SK-N-SH (cell line): ENCODE measurements at regions not wholly inside any gene's neighbourhood (a gene's known extent, or its start where the extent isn't known, plus 50 kb on each side); places are given as distances from the start of the nearest gene placed in this dataset.

Experiments used
- CTCF ChIA-PET: fragments of 300-600, 350-600 bp; formaldehyde crosslinking; extraction: SDS; loops from one replicate; lab custom pipeline; 2021; lab: Yijun Ruan, JAX
- POLR2A ChIA-PET: fragments of 350-600 bp; sonication (Branson Sonifier 250); formaldehyde crosslinking; extraction: SDS; loops from one replicate; lab custom pipeline; 2020; ENCODE audit warnings: antibody characterized with exemption, inconsistent platforms; lab: Yijun Ruan, JAX
- DNase-seq: peaks from one replicate; pipeline ENCODE4 v3.0.0; 2012
- H2AFZ ChIP-seq: fragments of 200-600 bp; sonication (generic); 2 replicates; pipeline ENCODE4 v1.8.1; 2016; ENCODE audit warnings: antibody characterized with exemption, mild to moderate bottlenecking, low read depth
- H3F3A ChIP-seq: fragments of 200-600 bp; sonication (generic); replicated peaks from 2 replicates; pipeline ENCODE3; 2016; ENCODE audit warnings: antibody characterized with exemption, mild to moderate bottlenecking; ENCODE audit not compliant: insufficient read depth
- H3K27ac ChIP-seq, 2 experiments: fragments of 200-500 bp in 1 of 2; fragments of 200-600 bp in 1 of 2; sonication (Bioruptor generic) in 1 of 2; sonication (generic), shearing (Covaris generic) in 1 of 2; 2 replicates each; pipeline versions ENCODE4 v1.5.1 to v1.6.1; 2014 to 2016; ENCODE audit warnings: low read depth in 2 of 2, inconsistent platforms in 1 of 2, low read length in 1 of 2, mild to moderate bottlenecking in 1 of 2, mixed read lengths in 1 of 2
- H3K27me3 ChIP-seq: fragments of 200-600 bp; sonication (generic), shearing (Covaris generic); 2 replicates; pipeline ENCODE4 v1.6.1; 2016; ENCODE audit warnings: mixed run types; ENCODE audit not compliant: insufficient read depth
- H3K36me3 ChIP-seq, 2 experiments: fragments of 200-500 bp in 1 of 2; fragments of 200-600 bp in 1 of 2; sonication (Bioruptor generic) in 1 of 2; sonication (generic) in 1 of 2; replicated peaks in 1 of 2; 2 replicates each; pipeline versions ENCODE3 to v1.5.1; 2014 to 2016; ENCODE audit warnings: low read length in 1 of 2, mild to moderate bottlenecking in 1 of 2; ENCODE audit not compliant: insufficient read depth in 2 of 2, control insufficient read depth in 1 of 2
- H3K4me1 ChIP-seq, 2 experiments: fragments of 200-500 bp in 1 of 2; fragments of 200-600 bp in 1 of 2; sonication (Bioruptor generic) in 1 of 2; sonication (generic), shearing (Covaris generic) in 1 of 2; 2 replicates each; pipeline versions ENCODE4 v1.5.1 to v1.6.1; 2014 to 2016; ENCODE audit warnings: low read depth in 1 of 2, low read length in 1 of 2, mixed run types in 1 of 2; ENCODE audit not compliant: insufficient read depth in 2 of 2, control insufficient read depth in 1 of 2
- H3K4me2 ChIP-seq: fragments of 200-600 bp; sonication (generic), shearing (Covaris generic); 2 replicates; pipeline ENCODE4 v1.6.1; 2017; ENCODE audit warnings: mixed run types
- H3K4me3 ChIP-seq, 2 experiments: fragments of 200-500 bp in 1 of 2; fragments of 200-600 bp in 1 of 2; sonication (Bioruptor generic) in 1 of 2; sonication (generic), shearing (Covaris generic) in 1 of 2; 2 replicates each; pipeline versions ENCODE4 v1.5.1 to v1.8.1; 2014 to 2016; ENCODE audit warnings: low read depth in 2 of 2, inconsistent platforms in 1 of 2, low read length in 1 of 2, mild to moderate bottlenecking in 1 of 2, mixed read lengths in 1 of 2, moderate library complexity in 1 of 2
- H3K79me2 ChIP-seq: fragments of 200-600 bp; sonication (generic); 2 replicates; pipeline ENCODE4 v1.8.1; 2017; ENCODE audit warnings: mild to moderate bottlenecking; ENCODE audit not compliant: insufficient read depth
- H3K9ac ChIP-seq: fragments of 200-600 bp; sonication (generic); 2 replicates; pipeline ENCODE4 v1.6.1; 2017; ENCODE audit warnings: mixed run types
- H3K9me2 ChIP-seq: fragments of 200-600 bp; sonication (generic); 2 replicates; pipeline ENCODE4 v1.6.1; 2017; ENCODE audit warnings: mixed run types
- H3K9me3 ChIP-seq: fragments of 200-600 bp; sonication (generic); 2 replicates; pipeline ENCODE4 v1.6.1; 2017; ENCODE audit warnings: mixed run types, mild to moderate bottlenecking, moderate library complexity
- H4K20me1 ChIP-seq: fragments of 200-600 bp; sonication (generic); 2 replicates; pipeline ENCODE4 v1.6.1; 2017; ENCODE audit warnings: mild to moderate bottlenecking, mixed run types; ENCODE audit not compliant: insufficient read depth
- FOXJ3 ChIP-seq: sonication (generic); formaldehyde crosslinking; IDR thresholded peaks from 2 replicates; pipeline ENCODE4 v1.5.1; 2020; ENCODE audit warnings: mild to moderate bottlenecking, missing genetic modification reagents
- GABPA ChIP-seq: IDR thresholded peaks from 2 replicates; pipeline ENCODE4 v1.4.0; 2012; ENCODE audit warnings: low read depth, mild to moderate bottlenecking
- GATA2 ChIP-seq: sonication (generic); formaldehyde crosslinking; IDR thresholded peaks from 2 replicates; pipeline ENCODE4 v1.5.0; 2020; ENCODE audit warnings: mild to moderate bottlenecking, missing genetic modification reagents
- MAX ChIP-seq: IDR thresholded peaks from 2 replicates; pipeline ENCODE4 v1.4.0; 2012; ENCODE audit warnings: low read depth
- MEF2A ChIP-seq: IDR thresholded peaks from 2 replicates; pipeline ENCODE4 v1.4.0; 2012; ENCODE audit warnings: low read depth, borderline replicate concordance
- MXI1 ChIP-seq: IDR thresholded peaks from 2 replicates; pipeline ENCODE4 v1.6.1; 2012; ENCODE audit warnings: mild to moderate bottlenecking, low read depth, low read length, improper control_type of control experiment
- NRF1 ChIP-seq: IDR thresholded peaks from 2 replicates; pipeline ENCODE4 v1.6.1; 2012; ENCODE audit warnings: low read depth, mild to moderate bottlenecking, low read length
- PBX3 ChIP-seq: IDR thresholded peaks from 2 replicates; pipeline ENCODE4; 2012
- POLR2AphosphoS5 ChIP-seq: IDR thresholded peaks from 2 replicates; pipeline ENCODE4 v1.6.1; 2012; ENCODE audit warnings: low read depth, low read length
- RXRA ChIP-seq: IDR thresholded peaks from 2 replicates; pipeline ENCODE4 v1.4.0; 2012; ENCODE audit warnings: low read depth, mild to moderate bottlenecking, borderline replicate concordance
- TEAD4 ChIP-seq: IDR thresholded peaks from 2 replicates; pipeline ENCODE4 v1.4.0; 2012; ENCODE audit warnings: mild to moderate bottlenecking, borderline replicate concordance; ENCODE audit not compliant: insufficient read depth
- ZBTB33 ChIP-seq: IDR thresholded peaks from 2 replicates; pipeline ENCODE4 v1.4.0; 2012; ENCODE audit warnings: low read depth, borderline replicate concordance
- WGBS: methylation state at CpG from one replicate; pipeline ENCODE4 v1.1.6; 2017; ENCODE audit warnings: low lambda C conversion rate; 5-methylcytosine and 5-hydroxymethylcytosine counted together

GRCh38 chr3:7977245-7978086, 524.2 kb upstream of the LMCD1 start:
- H3K9me2 ChIP-seq, result no peaks in the 10 kb centered on the region
- H3K36me3 ChIP-seq, result no peaks in the 10 kb centered on the region
- DNase-seq, result peak; percentile 50
- ChIA-PET POLR2A (no interaction called here), CTCF (interaction anchor here (0.9 kb wide), 1 partner anchor 134 kb away, joined by 3 read pairs; no protein-coding TSS in a partner anchor)
- no peak overlapping the region; a peak in 1 of 4 replicates for H3K4me3 ChIP-seq
- H3K27me3 ChIP-seq, result no peaks in the 10 kb centered on the region
- 20% methylated on average over 5 of the region's 5 CpGs for WGBS
- peak overlapping the region in 1 of 2 experiments; percentile 1; a peak in 2 of 4 replicates for H3K27ac ChIP-seq
- H3K9ac ChIP-seq, result no peak overlapping the region
- H4K20me1 ChIP-seq, result no peaks in the 10 kb centered on the region
- H3K4me2 ChIP-seq, result no peak overlapping the region
- no peaks in the 10 kb centered on the region for H3K79me2 ChIP-seq
- peaks cover 0 to 14% of the 10 kb centered on the region in 2 experiments; a peak in 3 of 4 replicates for H3K4me1 ChIP-seq
- H2AFZ ChIP-seq, result no peak overlapping the region
- H3F3A ChIP-seq, result no peaks in the 10 kb centered on the region
- TF ChIP-seq TEAD4 (no peak), NRF1 (no peak), ZBTB33 (no peak), MEF2A (no peak), RXRA (no peak)
- H3K9me3 ChIP-seq, result no peaks in the 10 kb centered on the region

GRCh38 chr3:7978087-7978422, 523.6 kb upstream of the LMCD1 start:
- Histone ChIP-seq H3K27me3 (no peaks in the 10 kb centered on the region), H3K4me1 (peaks cover 0 to 14% of the 10 kb centered on the region in 2 experiments; a peak in 3 of 4 replicates), H3K79me2 (no peaks in the 10 kb centered on the region), H3K36me3 (no peaks in the 10 kb centered on the region), H3F3A (no peaks in the 10 kb centered on the region), H4K20me1 (no peaks in the 10 kb centered on the region), H3K9ac (no peak overlapping the region), H3K9me2 (no peaks in the 10 kb centered on the region), H3K4me3 (no peak overlapping the region; a peak in 1 of 4 replicates), H3K27ac (peak overlapping the region in 1 of 2 experiments; percentile 18; a peak in 1 of 4 replicates), H3K9me3 (no peaks in the 10 kb centered on the region), H3K4me2 (no peak overlapping the region), H2AFZ (no peak overlapping the region)
- WGBS, result 31% methylated on average over 5 of the region's 6 CpGs
- POLR2A ChIA-PET, result no interaction called here
- peak; percentile 42 for DNase-seq
- TF ChIP-seq POLR2AphosphoS5 (no peak), GABPA (no peak), FOXJ3 (0 out of 2 replicates have a peak, but pooled peaks have one; percentile 24), MAX (no peak), MEF2A (no peak), GATA2 (CRISPR knock-in tag) (peak; percentile 46; the same call in 1 of the 2 replicates), NRF1 (no peak), RXRA (no peak), PBX3 (no peak), MXI1 (peak; percentile 81)
- CTCF ChIA-PET, result no interaction called here
